ENCODE measurements at regions not wholly inside any gene's neighbourhood (a gene's known extent, or its start where the extent isn't known, plus 50 kb on each side); places are given as distances from the start of the nearest gene placed in this dataset.

GRCh38 chr7:109295158-109295557 lies 725.5 kb downstream of the DNAJB9 start:
- TF ChIP-seq POLR2A (IDR thresholded peaks at IDR 0.05; ENCODE audit: low read depth, low read length): no peak
- TF ChIP-seq PAX5 (IDR thresholded peaks at IDR 0.05; ENCODE audit: insufficient read depth, low read length, severe bottlenecking): no peak
- no peak for TF ChIP-seq SPI1 (IDR thresholded peaks at IDR 0.05; ENCODE audit: low read depth, low read length)
- no peak for TF ChIP-seq POLR2AphosphoS5 (IDR thresholded peaks at IDR 0.05; ENCODE audit: low read depth, low read length)
- no peak for TF ChIP-seq TAF1 (IDR thresholded peaks at IDR 0.05; ENCODE audit: low read depth, low read length)
- no peak for TF ChIP-seq POU2F2 (IDR thresholded peaks at IDR 0.05; ENCODE audit: low read depth, low read length)

Measured in GM12891 (cell line).